Activated naive CD4-positive, alpha-beta T cell treated with anti-CD3 and anti-CD28 coated beads, Interleukin-2, amount 50 U/mL, for 24 hours (primary cell): ENCODE measurements at regions not wholly inside any gene's neighbourhood (a gene's known extent, or its start where the extent isn't known, plus 50 kb on each side); places are given as distances from the start of the nearest gene placed in this dataset.

Experiments
- H3K27ac Mint-ChIP-seq: one replicate; pipeline ENCODE4 v1.8.0; 2021; ENCODE audit warnings: mild to moderate bottlenecking, mixed read lengths
- H3K27me3 Mint-ChIP-seq: one replicate; pipeline ENCODE4 v1.8.0; 2021; ENCODE audit warnings: mixed read lengths
- H3K36me3 Mint-ChIP-seq: one replicate; pipeline ENCODE4 v1.8.0; 2021; ENCODE audit warnings: mixed read lengths
- H3K4me1 Mint-ChIP-seq: one replicate; pipeline ENCODE4 v1.8.0; 2021; ENCODE audit warnings: mixed read lengths
- H3K4me3 Mint-ChIP-seq: one replicate; pipeline ENCODE4 v1.8.0; 2021; ENCODE audit warnings: mild to moderate bottlenecking, mixed read lengths
- H3K9me3 Mint-ChIP-seq: one replicate; pipeline ENCODE4 v1.8.0; 2021; ENCODE audit warnings: mixed read lengths

- Mint-ChIP-seq H3K9me3 (peaks cover 10% of the 10 kb centered on the region), H3K4me1 (no peaks in the 10 kb centered on the region), H3K27me3 (peaks cover 2% of the 10 kb centered on the region), H3K36me3 (no peaks in the 10 kb centered on the region), H3K27ac (no peak overlapping the region), H3K4me3 (no peak overlapping the region)
Observed at GRCh38 chr12:115440438-115440837, 756.5 kb upstream of the TBX3 start.

GRCh38 chr12:115439008-115439601 lies 755.1 kb upstream of the TBX3 start:
- Mint-ChIP-seq H3K36me3 (no peaks in the 10 kb centered on the region), H3K4me1 (no peaks in the 10 kb centered on the region), H3K4me3 (no peak overlapping the region), H3K27ac (no peak overlapping the region), H3K27me3 (peaks cover 2% of the 10 kb centered on the region), H3K9me3 (peaks cover 10% of the 10 kb centered on the region)

GRCh38 chr12:115438314-115438713 lies 754.3 kb upstream of the TBX3 start:
- Mint-ChIP-seq H3K27me3 (peaks cover 2% of the 10 kb centered on the region), H3K4me1 (no peaks in the 10 kb centered on the region), H3K27ac (no peak overlapping the region), H3K4me3 (no peak overlapping the region), H3K36me3 (no peaks in the 10 kb centered on the region), H3K9me3 (peaks cover 10% of the 10 kb centered on the region)

GRCh38 chr12:115437061-115437567 lies 753.1 kb upstream of the TBX3 start:
- Mint-ChIP-seq H3K9me3 (peaks cover 10% of the 10 kb centered on the region), H3K4me1 (no peaks in the 10 kb centered on the region), H3K4me3 (no peak overlapping the region), H3K27me3 (peaks cover 2% of the 10 kb centered on the region), H3K36me3 (no peaks in the 10 kb centered on the region), H3K27ac (no peak overlapping the region)

GRCh38 chr12:115433014-115433634 lies 749.1 kb upstream of the TBX3 start:
- peaks cover 6% of the 10 kb centered on the region for H3K9me3 Mint-ChIP-seq
- no peaks in the 10 kb centered on the region for H3K36me3 Mint-ChIP-seq
- no peak overlapping the region for H3K27ac Mint-ChIP-seq
- no peak overlapping the region for H3K4me3 Mint-ChIP-seq
- H3K4me1 Mint-ChIP-seq: no peaks in the 10 kb centered on the region
- H3K27me3 Mint-ChIP-seq: peaks cover 2% of the 10 kb centered on the region

- H3K4me1 Mint-ChIP-seq: no peaks in the 10 kb centered on the region
- no peaks in the 10 kb centered on the region for H3K27me3 Mint-ChIP-seq
- no peak overlapping the region for H3K27ac Mint-ChIP-seq
- peaks cover 4% of the 10 kb centered on the region for H3K9me3 Mint-ChIP-seq
- no peaks in the 10 kb centered on the region for H3K36me3 Mint-ChIP-seq
- H3K4me3 Mint-ChIP-seq: no peak overlapping the region
Observed at GRCh38 chr12:115430636-115431035, 746.7 kb upstream of the TBX3 start.

GRCh38 chr12:115426732-115427131 lies 742.8 kb upstream of the TBX3 start:
- no peaks in the 10 kb centered on the region for H3K27me3 Mint-ChIP-seq
- no peaks in the 10 kb centered on the region for H3K4me1 Mint-ChIP-seq
- no peak overlapping the region for H3K4me3 Mint-ChIP-seq
- no peaks in the 10 kb centered on the region for H3K36me3 Mint-ChIP-seq
- peaks cover 4% of the 10 kb centered on the region for H3K9me3 Mint-ChIP-seq
- no peak overlapping the region for H3K27ac Mint-ChIP-seq

GRCh38 chr12:115424003-115424402 lies 740.0 kb upstream of the TBX3 start:
- H3K4me1 Mint-ChIP-seq: no peaks in the 10 kb centered on the region
- H3K9me3 Mint-ChIP-seq: peaks cover 4% of the 10 kb centered on the region
- H3K27ac Mint-ChIP-seq: no peak overlapping the region
- H3K4me3 Mint-ChIP-seq: no peak overlapping the region
- no peaks in the 10 kb centered on the region for H3K27me3 Mint-ChIP-seq
- H3K36me3 Mint-ChIP-seq: no peaks in the 10 kb centered on the region

GRCh38 chr12:115423546-115423987 lies 739.6 kb upstream of the TBX3 start:
- H3K36me3 Mint-ChIP-seq: no peaks in the 10 kb centered on the region
- H3K27me3 Mint-ChIP-seq: no peaks in the 10 kb centered on the region
- peaks cover 4% of the 10 kb centered on the region for H3K9me3 Mint-ChIP-seq
- H3K4me1 Mint-ChIP-seq: no peaks in the 10 kb centered on the region
- H3K4me3 Mint-ChIP-seq: no peak overlapping the region
- H3K27ac Mint-ChIP-seq: no peak overlapping the region

GRCh38 chr12:115422845-115423545 lies 739.0 kb upstream of the TBX3 start:
- Mint-ChIP-seq H3K9me3 (peaks cover 4% of the 10 kb centered on the region), H3K36me3 (no peaks in the 10 kb centered on the region), H3K27ac (no peak overlapping the region), H3K4me1 (no peaks in the 10 kb centered on the region), H3K27me3 (no peaks in the 10 kb centered on the region), H3K4me3 (no peak overlapping the region)

- Mint-ChIP-seq H3K36me3 (no peaks in the 10 kb centered on the region), H3K4me3 (no peak overlapping the region), H3K27me3 (no peaks in the 10 kb centered on the region), H3K9me3 (peaks cover 4% of the 10 kb centered on the region), H3K4me1 (no peaks in the 10 kb centered on the region), H3K27ac (no peak overlapping the region)
Observed at GRCh38 chr12:115421796-115422709, 738.1 kb upstream of the TBX3 start.

- no peaks in the 10 kb centered on the region for H3K36me3 Mint-ChIP-seq
- no peaks in the 10 kb centered on the region for H3K4me1 Mint-ChIP-seq
- peaks cover 5% of the 10 kb centered on the region for H3K9me3 Mint-ChIP-seq
- H3K27me3 Mint-ChIP-seq: no peaks in the 10 kb centered on the region
- no peak overlapping the region for H3K4me3 Mint-ChIP-seq
- no peak overlapping the region for H3K27ac Mint-ChIP-seq
Observed at GRCh38 chr12:115421350-115421749, 737.4 kb upstream of the TBX3 start.

- H3K27me3 Mint-ChIP-seq: no peaks in the 10 kb centered on the region
- no peaks in the 10 kb centered on the region for H3K36me3 Mint-ChIP-seq
- no peak overlapping the region for H3K4me3 Mint-ChIP-seq
- no peak overlapping the region for H3K27ac Mint-ChIP-seq
- H3K9me3 Mint-ChIP-seq: peaks cover 5% of the 10 kb centered on the region
- no peaks in the 10 kb centered on the region for H3K4me1 Mint-ChIP-seq
Observed at GRCh38 chr12:115419145-115419646, 735.2 kb upstream of the TBX3 start.

GRCh38 chr12:115417610-115418009 lies 733.6 kb upstream of the TBX3 start:
- H3K36me3 Mint-ChIP-seq: no peaks in the 10 kb centered on the region
- no peaks in the 10 kb centered on the region for H3K4me1 Mint-ChIP-seq
- H3K4me3 Mint-ChIP-seq: no peak overlapping the region
- peaks cover 5% of the 10 kb centered on the region for H3K9me3 Mint-ChIP-seq
- no peak overlapping the region for H3K27ac Mint-ChIP-seq
- H3K27me3 Mint-ChIP-seq: no peaks in the 10 kb centered on the region

GRCh38 chr12:115416869-115417268 lies 732.9 kb upstream of the TBX3 start:
- Mint-ChIP-seq H3K27ac (no peak overlapping the region), H3K4me1 (no peaks in the 10 kb centered on the region), H3K4me3 (no peak overlapping the region), H3K9me3 (peaks cover 5% of the 10 kb centered on the region), H3K36me3 (no peaks in the 10 kb centered on the region), H3K27me3 (no peaks in the 10 kb centered on the region)
